ENCODE measurements at regions not wholly inside any gene's neighbourhood (a gene's known extent, or its start where the extent isn't known, plus 50 kb on each side); places are given as distances from the start of the nearest gene placed in this dataset.
"Not testable (repeated sequence)": the region's sequence is repeated elsewhere in the genome, so short reads cannot be mapped to it uniquely, and the experiment has no call there.

DNA sequence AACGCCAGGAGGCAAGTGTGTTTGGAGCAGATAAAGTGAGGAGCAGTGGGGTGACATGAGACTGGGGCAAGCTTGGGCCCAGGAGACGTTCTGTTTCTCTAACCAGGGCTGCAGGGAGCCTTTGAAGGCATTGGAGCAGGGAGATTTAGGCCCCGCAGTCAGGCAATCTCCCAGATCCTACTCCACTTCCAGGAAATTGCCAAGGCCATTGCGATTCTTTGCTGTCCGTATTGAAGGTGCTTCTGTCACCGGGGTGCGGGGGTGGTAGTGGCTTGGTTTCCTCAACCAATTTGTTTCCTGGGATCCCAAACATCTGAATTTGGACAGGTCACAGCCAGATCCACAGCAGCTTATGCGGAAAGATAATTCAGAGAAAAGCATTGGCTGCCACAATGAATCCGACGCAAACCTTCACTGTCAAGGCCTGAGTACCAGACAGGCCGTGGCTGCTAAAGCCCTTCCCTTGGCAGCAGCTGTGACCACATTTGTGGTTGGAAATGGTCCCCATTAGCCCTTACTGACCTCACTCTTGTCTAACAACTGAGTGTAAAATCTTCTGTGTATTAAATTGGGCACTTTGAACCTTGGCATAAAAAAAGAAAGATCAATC is 385.6 kb downstream of the PTPRU start:
- no peak for DNase-seq (ENCODE audit: low read depth)
- TF ChIP-seq, protein P1, sequence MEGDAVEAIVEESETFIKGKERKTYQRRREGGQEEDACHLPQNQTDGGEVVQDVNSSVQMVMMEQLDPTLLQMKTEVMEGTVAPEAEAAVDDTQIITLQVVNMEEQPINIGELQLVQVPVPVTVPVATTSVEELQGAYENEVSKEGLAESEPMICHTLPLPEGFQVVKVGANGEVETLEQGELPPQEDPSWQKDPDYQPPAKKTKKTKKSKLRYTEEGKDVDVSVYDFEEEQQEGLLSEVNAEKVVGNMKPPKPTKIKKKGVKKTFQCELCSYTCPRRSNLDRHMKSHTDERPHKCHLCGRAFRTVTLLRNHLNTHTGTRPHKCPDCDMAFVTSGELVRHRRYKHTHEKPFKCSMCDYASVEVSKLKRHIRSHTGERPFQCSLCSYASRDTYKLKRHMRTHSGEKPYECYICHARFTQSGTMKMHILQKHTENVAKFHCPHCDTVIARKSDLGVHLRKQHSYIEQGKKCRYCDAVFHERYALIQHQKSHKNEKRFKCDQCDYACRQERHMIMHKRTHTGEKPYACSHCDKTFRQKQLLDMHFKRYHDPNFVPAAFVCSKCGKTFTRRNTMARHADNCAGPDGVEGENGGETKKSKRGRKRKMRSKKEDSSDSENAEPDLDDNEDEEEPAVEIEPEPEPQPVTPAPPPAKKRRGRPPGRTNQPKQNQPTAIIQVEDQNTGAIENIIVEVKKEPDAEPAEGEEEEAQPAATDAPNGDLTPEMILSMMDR (conservative IDR thresholded peaks at IDR 0.05; ENCODE audit: low read depth, low read length): no peak
- no peak overlapping the region for H3K4me3 ChIP-seq (ENCODE audit: low read depth, low read length)

DNA sequence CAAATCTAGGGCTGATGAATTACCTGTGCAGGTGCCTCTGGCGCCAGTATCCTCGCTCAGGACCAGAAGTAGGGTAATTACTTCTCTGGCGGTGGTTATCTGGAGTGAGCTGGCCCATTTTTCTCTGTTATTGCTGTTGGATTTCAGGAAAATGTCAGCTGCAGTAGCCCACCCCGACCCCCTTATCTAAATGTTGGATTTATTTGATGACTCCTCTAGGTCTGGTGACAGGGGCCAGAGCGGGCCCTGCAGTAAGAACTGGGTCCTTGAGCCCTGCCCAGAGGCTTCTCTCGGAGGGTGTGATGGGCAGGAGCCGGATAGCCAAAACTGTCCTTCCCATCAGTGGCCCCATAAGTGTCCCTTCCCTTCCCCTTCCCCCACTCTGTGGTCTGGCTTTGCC is 384.3 kb downstream of the PTPRU start:
- TF ChIP-seq, protein P1 (conservative IDR thresholded peaks at IDR 0.05; ENCODE audit: low read depth, low read length): no peak
- DNase-seq (ENCODE audit: low read depth): no peak
- no peak overlapping the region for H3K4me3 ChIP-seq (ENCODE audit: low read depth, low read length)

DNA sequence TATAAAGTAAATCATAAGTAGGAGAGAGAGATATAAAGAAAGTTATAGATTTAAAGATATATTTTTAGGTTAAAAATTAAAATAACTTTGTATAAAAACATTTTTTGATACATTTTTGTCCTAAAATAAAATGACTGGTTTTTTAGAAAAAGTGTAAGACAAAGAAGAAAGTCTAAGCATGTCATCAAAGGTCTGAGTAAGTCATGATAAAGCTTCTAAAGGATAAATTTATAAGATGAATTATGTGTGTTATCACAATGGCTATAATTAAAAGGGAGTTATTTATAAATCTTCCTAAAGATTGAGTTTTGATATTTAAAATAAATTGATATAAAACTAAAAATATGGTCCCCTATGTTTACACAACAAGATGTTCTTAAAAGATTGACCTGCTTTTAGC is 370.9 kb downstream of the PTPRU start:
- no peak for DNase-seq (ENCODE audit: low read depth)
- H3K4me3 ChIP-seq (ENCODE audit: low read depth, low read length): no peak overlapping the region
- TF ChIP-seq, protein P1 (conservative IDR thresholded peaks at IDR 0.05; ENCODE audit: low read depth, low read length): no peak

DNA sequence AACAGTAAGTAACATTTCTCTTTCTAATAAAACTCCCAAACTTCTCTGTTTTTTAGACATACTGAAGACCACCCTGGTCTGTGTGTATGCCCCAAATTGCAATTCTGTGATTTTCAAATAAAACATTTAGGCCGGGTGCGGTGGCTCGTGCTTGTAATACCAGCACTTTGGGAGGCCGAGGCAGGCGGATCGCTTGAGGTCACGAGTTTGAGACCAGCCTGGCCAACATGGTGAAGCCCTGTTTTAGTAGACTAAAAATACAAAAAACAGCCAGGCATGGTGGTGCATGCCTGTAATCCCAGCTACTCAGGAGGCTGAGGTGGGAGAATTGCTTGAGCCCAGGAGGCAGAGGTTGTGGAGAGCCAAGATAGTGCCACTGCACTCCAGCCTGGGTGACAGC is 368.5 kb downstream of the PTPRU start:
- DNase-seq (ENCODE audit: low read depth); H3K4me3 ChIP-seq (ENCODE audit: low read depth, low read length): not testable (repeated sequence)

DNA sequence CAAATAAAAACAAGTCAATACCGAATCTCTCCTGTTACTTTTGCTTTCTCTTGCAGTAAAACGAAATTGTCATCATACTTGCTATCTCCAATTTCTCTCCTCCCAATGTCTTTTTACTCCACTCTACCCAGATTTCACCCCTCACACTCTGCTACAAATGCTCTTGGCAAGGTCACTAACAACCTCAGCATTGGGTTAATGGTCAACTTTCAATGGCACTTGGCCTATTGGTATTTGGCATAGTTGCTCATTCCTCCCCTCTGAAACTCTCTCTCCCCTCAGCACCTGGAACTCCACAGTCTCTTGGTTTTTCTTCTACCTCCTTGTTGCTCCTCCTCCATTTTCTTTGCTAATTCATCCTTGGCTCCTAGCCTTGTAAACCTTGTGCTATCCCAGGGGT is 367.3 kb downstream of the PTPRU start:
- no peak overlapping the region for H3K4me3 ChIP-seq (ENCODE audit: low read depth, low read length)
- TF ChIP-seq, protein P1 (conservative IDR thresholded peaks at IDR 0.05; ENCODE audit: low read depth, low read length): no peak
- DNase-seq (ENCODE audit: low read depth): no peak

DNA sequence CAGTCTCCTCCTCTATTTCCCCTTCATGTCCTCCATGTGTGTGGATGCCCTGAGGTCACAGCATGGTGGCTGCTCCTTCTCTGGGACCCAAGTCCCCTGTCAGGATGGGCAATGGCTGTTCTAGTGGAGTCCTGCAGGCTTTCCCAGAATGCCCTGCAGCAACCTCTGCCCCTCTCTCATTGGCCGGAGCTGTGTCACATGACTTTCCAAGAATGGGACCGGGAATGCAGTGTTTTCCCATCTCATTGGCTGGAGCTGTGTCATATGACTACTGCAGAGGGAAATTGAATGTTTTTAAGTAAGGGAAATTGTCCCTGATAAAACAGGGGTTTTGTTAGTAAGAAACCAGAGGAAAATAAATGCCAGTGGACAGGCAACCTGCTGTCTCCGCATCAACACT is 365.9 kb downstream of the PTPRU start:
- TF ChIP-seq, protein P1 (conservative IDR thresholded peaks at IDR 0.05; ENCODE audit: low read depth, low read length): no peak
- H3K4me3 ChIP-seq (ENCODE audit: low read depth, low read length): no peak overlapping the region
- DNase-seq (ENCODE audit: low read depth): no peak

DNA sequence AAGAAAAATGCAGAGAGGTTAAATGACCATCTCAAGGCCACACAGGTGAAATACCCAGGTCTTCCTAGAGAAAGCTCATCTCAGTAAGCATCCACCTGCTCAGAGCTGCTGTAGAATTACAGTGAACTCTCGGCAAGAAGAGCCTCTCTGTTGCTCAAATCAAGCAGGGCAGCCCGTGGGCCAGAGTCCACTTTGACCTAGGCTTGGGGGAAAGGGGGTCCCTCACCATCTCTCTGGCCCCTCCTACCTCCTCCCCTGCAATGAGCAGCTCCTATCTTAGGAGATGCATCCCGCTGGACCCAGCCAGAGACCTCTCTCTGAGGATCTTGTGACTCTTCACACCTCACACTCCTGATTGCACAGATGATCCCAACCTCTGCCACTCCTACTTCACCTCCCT is 364.7 kb downstream of the PTPRU start:
- TF ChIP-seq, protein P1 (conservative IDR thresholded peaks at IDR 0.05; ENCODE audit: low read depth, low read length): no peak
- no peak overlapping the region for H3K4me3 ChIP-seq (ENCODE audit: low read depth, low read length)
- no peak for DNase-seq (ENCODE audit: low read depth)

All from choroid plexus epithelial cell (primary cell).